Astrocyte (in vitro differentiated cells and primary cell): ENCODE measurements at regions not wholly inside any gene's neighbourhood (a gene's known extent, or its start where the extent isn't known, plus 50 kb on each side); places are given as distances from the start of the nearest gene placed in this dataset.
A peak's percentile ranks its signal among the peaks of the same experiment; 100 is the strongest.

ENCODE experiments used
- DNase-seq: peaks from one replicate; pipeline ENCODE4 v3.0.0-alpha.2; 2010; ENCODE audit warnings: low read depth
- FAIRE-seq: peaks from 2 replicates; lab custom pipeline; 2011; peaks lifted over from hg19 to GRCh38; lab: Jason Lieb, UNC
- H2AFZ ChIP-seq: 2 replicates; pipeline ENCODE4 v1.6.0; 2012; ENCODE audit warnings: low read depth, low read length, inconsistent platforms
- H3K27ac ChIP-seq: 2 replicates; pipeline ENCODE4 v1.5.1; 2011; ENCODE audit warnings: low read depth, low read length, inconsistent platforms
- H3K27me3 ChIP-seq: 2 replicates; pipeline ENCODE4 v1.6.0; 2011; ENCODE audit warnings: low read length, inconsistent platforms; ENCODE audit not compliant: insufficient read depth
- H3K36me3 ChIP-seq: 2 replicates; pipeline ENCODE4 v1.5.1; 2011; ENCODE audit warnings: low read length, inconsistent platforms; ENCODE audit not compliant: insufficient read depth
- H3K4me1 ChIP-seq: 2 replicates; pipeline ENCODE4 v1.5.1; 2011; ENCODE audit warnings: low read length, inconsistent platforms; ENCODE audit not compliant: insufficient read depth
- H3K4me2 ChIP-seq: 2 replicates; pipeline ENCODE4 v1.6.0; 2012; ENCODE audit warnings: low read length, inconsistent platforms
- H3K4me3 ChIP-seq: 2 replicates; pipeline ENCODE4 v1.5.1; 2011; ENCODE audit warnings: low read depth, mild to moderate bottlenecking, low read length, inconsistent platforms; ENCODE audit not compliant: insufficient read depth
- H3K79me2 ChIP-seq: 2 replicates; pipeline ENCODE4 v1.6.0; 2012; ENCODE audit warnings: mild to moderate bottlenecking, low read length, inconsistent platforms; ENCODE audit not compliant: insufficient read depth
- H3K9ac ChIP-seq: 2 replicates; pipeline ENCODE4 v1.6.0; 2012; ENCODE audit warnings: mild to moderate bottlenecking, low read length, inconsistent platforms
- H3K9me3 ChIP-seq: 2 replicates; pipeline ENCODE4 v1.5.1; 2012; ENCODE audit warnings: low read depth, mild to moderate bottlenecking, low read length, inconsistent platforms; ENCODE audit not compliant: insufficient read depth
- H4K20me1 ChIP-seq: 2 replicates; pipeline ENCODE4 v1.6.0; 2012; ENCODE audit warnings: low read length, inconsistent platforms; ENCODE audit not compliant: insufficient read depth
- H3K27ac Mint-ChIP-seq: one replicate; pipeline ENCODE4 v1.8.0; 2021; ENCODE audit warnings: mild to moderate bottlenecking, mixed read lengths; ENCODE audit not compliant: unreplicated experiment
- H3K27me3 Mint-ChIP-seq: one replicate; pipeline ENCODE4 v1.8.0; 2021; ENCODE audit warnings: low read depth, mixed read lengths; ENCODE audit not compliant: unreplicated experiment
- H3K36me3 Mint-ChIP-seq: one replicate; pipeline ENCODE4 v1.8.0; 2021; ENCODE audit warnings: low read depth, mixed read lengths; ENCODE audit not compliant: unreplicated experiment
- H3K4me1 Mint-ChIP-seq: one replicate; pipeline ENCODE4 v1.8.0; 2021; ENCODE audit warnings: low read depth, mixed read lengths; ENCODE audit not compliant: unreplicated experiment
- H3K4me3 Mint-ChIP-seq: one replicate; pipeline ENCODE4 v1.8.0; 2021; ENCODE audit warnings: mild to moderate bottlenecking, moderate library complexity, mixed read lengths; ENCODE audit not compliant: unreplicated experiment
- H3K9me3 Mint-ChIP-seq: one replicate; pipeline ENCODE4 v1.8.0; 2021; ENCODE audit warnings: mild to moderate bottlenecking, mixed read lengths; ENCODE audit not compliant: unreplicated experiment
- CTCF ChIP-seq: IDR thresholded peaks from 2 replicates; pipeline ENCODE4 v1.5.1; 2011; ENCODE audit warnings: low read depth, mild to moderate bottlenecking, inconsistent platforms, low read length, moderate library complexity; ENCODE audit not compliant: insufficient read depth
- EZH2 ChIP-seq: IDR thresholded peaks from 2 replicates; pipeline ENCODE4 v1.6.1; 2012; ENCODE audit warnings: mild to moderate bottlenecking, low read length, inconsistent platforms; ENCODE audit not compliant: insufficient read depth

- H3K9me3 Mint-ChIP-seq, result no peaks in the 10 kb centered on the region
- Histone ChIP-seq H3K4me1 (no peaks in the 10 kb centered on the region), H3K27ac (no peak overlapping the region), H3K4me2 (no peak overlapping the region), H3K36me3 (no peaks in the 10 kb centered on the region), H3K79me2 (no peaks in the 10 kb centered on the region), H3K9me3 (no peaks in the 10 kb centered on the region), H3K4me3 (no peak overlapping the region), H3K9ac (no peak overlapping the region), H4K20me1 (no peaks in the 10 kb centered on the region), H2AFZ (no peak overlapping the region), H3K27me3 (no peaks in the 10 kb centered on the region)
- H3K27ac Mint-ChIP-seq, result no peak overlapping the region
- FAIRE-seq, result no peak
- H3K4me1 Mint-ChIP-seq, result no peaks in the 10 kb centered on the region
- TF ChIP-seq EZH2, result no peak
- TF ChIP-seq CTCF, result no peak
- H3K36me3 Mint-ChIP-seq, result no peaks in the 10 kb centered on the region
- no peak for DNase-seq
- H3K27me3 Mint-ChIP-seq, result no peaks in the 10 kb centered on the region
- no peak overlapping the region for H3K4me3 Mint-ChIP-seq
These were observed 95.2 kb upstream of the C11orf87 start for GRCh38 chr11:109326781-109327180.

- Histone ChIP-seq H4K20me1 (no peaks in the 10 kb centered on the region), H3K27me3 (no peaks in the 10 kb centered on the region), H3K9ac (no peak overlapping the region), H3K4me2 (no peak overlapping the region), H3K27ac (no peak overlapping the region), H3K4me3 (no peak overlapping the region), H3K79me2 (no peaks in the 10 kb centered on the region), H2AFZ (no peak overlapping the region), H3K36me3 (no peaks in the 10 kb centered on the region), H3K9me3 (no peaks in the 10 kb centered on the region), H3K4me1 (no peaks in the 10 kb centered on the region)
- FAIRE-seq, result no peak
- no peaks in the 10 kb centered on the region for H3K36me3 Mint-ChIP-seq
- H3K4me3 Mint-ChIP-seq, result no peak overlapping the region
- TF ChIP-seq CTCF (no peak), EZH2 (no peak)
- H3K4me1 Mint-ChIP-seq, result no peaks in the 10 kb centered on the region
- H3K27me3 Mint-ChIP-seq, result no peaks in the 10 kb centered on the region
- no peak for DNase-seq
- no peaks in the 10 kb centered on the region for H3K9me3 Mint-ChIP-seq
- H3K27ac Mint-ChIP-seq, result no peak overlapping the region
These were observed 92.3 kb upstream of the C11orf87 start for GRCh38 chr11:109329716-109330115.

GRCh38 chr11:109338131-109338530, 83.9 kb upstream of the C11orf87 start:
- Mint-ChIP-seq H3K36me3 (no peaks in the 10 kb centered on the region), H3K27me3 (no peaks in the 10 kb centered on the region), H3K9me3 (peaks cover 4% of the 10 kb centered on the region), H3K4me3 (no peak overlapping the region), H3K27ac (no peak overlapping the region), H3K4me1 (no peaks in the 10 kb centered on the region)
- H2AFZ ChIP-seq, result no peak overlapping the region
- no peaks in the 10 kb centered on the region for H3K36me3 ChIP-seq
- H3K4me1 ChIP-seq, result no peaks in the 10 kb centered on the region
- DNase-seq (peak; percentile 71), FAIRE-seq (no peak)
- H3K4me3 ChIP-seq, result no peak overlapping the region
- no peak for TF ChIP-seq EZH2
- TF ChIP-seq CTCF, result no peak
- H3K9me3 ChIP-seq, result no peaks in the 10 kb centered on the region
- H3K27ac ChIP-seq, result no peak overlapping the region
- no peaks in the 10 kb centered on the region for H4K20me1 ChIP-seq
- no peak overlapping the region for H3K9ac ChIP-seq
- no peaks in the 10 kb centered on the region for H3K27me3 ChIP-seq
- H3K79me2 ChIP-seq, result no peaks in the 10 kb centered on the region
- no peak overlapping the region for H3K4me2 ChIP-seq
